ENCODE measurements at regions not wholly inside any gene's neighbourhood (a gene's known extent, or its start where the extent isn't known, plus 50 kb on each side); places are given as distances from the start of the nearest gene placed in this dataset.

- TF ChIP-seq CTCF (IDR thresholded peaks at IDR 0.05) = no peak
- TF ChIP-seq POLR2AphosphoS5 (IDR thresholded peaks at IDR 0.05) = no peak
- TF ChIP-seq POLR2A (IDR thresholded peaks at IDR 0.05) = no peak
These were observed 247.8 kb downstream of the RRAGC start for GRCh38 chr1:38611664-38612211.

Data from breast epithelium (tissue), 3 donors.